Loucy (cell line): ENCODE measurements at regions not wholly inside any gene's neighbourhood (a gene's known extent, or its start where the extent isn't known, plus 50 kb on each side); places are given as distances from the start of the nearest gene placed in this dataset.

Experiments
- CTCF ChIP-seq: fragments of 200-600 bp; sonication (generic); conservative IDR thresholded peaks from 2 replicates; pipeline ENCODE4 v1.5.1; 2014; ENCODE audit warnings: mild to moderate bottlenecking, antibody characterized with exemption, low read length
- EZH2phosphoT487 ChIP-seq: fragments of 200-600 bp; IDR thresholded peaks from 2 replicates; pipeline ENCODE4 v1.6.1; 2018; ENCODE audit warnings: antibody characterized with exemption, mild to moderate bottlenecking, moderate library complexity, borderline replicate concordance

GRCh38 chr9:12095931-12096330 is 597.3 kb upstream of the TYRP1 start:
- TF ChIP-seq CTCF (no peak), EZH2phosphoT487 (no peak)
